ENCODE measurements at regions not wholly inside any gene's neighbourhood (a gene's known extent, or its start where the extent isn't known, plus 50 kb on each side); places are given as distances from the start of the nearest gene placed in this dataset.

- TF ChIP-seq, protein P1, sequence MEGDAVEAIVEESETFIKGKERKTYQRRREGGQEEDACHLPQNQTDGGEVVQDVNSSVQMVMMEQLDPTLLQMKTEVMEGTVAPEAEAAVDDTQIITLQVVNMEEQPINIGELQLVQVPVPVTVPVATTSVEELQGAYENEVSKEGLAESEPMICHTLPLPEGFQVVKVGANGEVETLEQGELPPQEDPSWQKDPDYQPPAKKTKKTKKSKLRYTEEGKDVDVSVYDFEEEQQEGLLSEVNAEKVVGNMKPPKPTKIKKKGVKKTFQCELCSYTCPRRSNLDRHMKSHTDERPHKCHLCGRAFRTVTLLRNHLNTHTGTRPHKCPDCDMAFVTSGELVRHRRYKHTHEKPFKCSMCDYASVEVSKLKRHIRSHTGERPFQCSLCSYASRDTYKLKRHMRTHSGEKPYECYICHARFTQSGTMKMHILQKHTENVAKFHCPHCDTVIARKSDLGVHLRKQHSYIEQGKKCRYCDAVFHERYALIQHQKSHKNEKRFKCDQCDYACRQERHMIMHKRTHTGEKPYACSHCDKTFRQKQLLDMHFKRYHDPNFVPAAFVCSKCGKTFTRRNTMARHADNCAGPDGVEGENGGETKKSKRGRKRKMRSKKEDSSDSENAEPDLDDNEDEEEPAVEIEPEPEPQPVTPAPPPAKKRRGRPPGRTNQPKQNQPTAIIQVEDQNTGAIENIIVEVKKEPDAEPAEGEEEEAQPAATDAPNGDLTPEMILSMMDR (IDR thresholded peaks at IDR 0.05) = no peak
- Histone ChIP-seq H4K20me1 (ENCODE audit: insufficient read depth, low read length) (no peaks in the 10 kb centered on the region), H3K27me3 (ENCODE audit: control insufficient read depth in 2 of 2, insufficient read depth in 2 of 2, low read length in 2 of 2) (no peaks in the 10 kb centered on the region), H3K36me3 (replicated peaks in 1 of 2; ENCODE audit: control insufficient read depth in 1 of 2, insufficient read depth in 2 of 2, low read length in 2 of 2) (no peaks in the 10 kb centered on the region), H3K4me1 (ENCODE audit: control insufficient read depth in 1 of 2, insufficient read depth in 2 of 2, low read length in 2 of 2) (no peaks in the 10 kb centered on the region), H3K9ac (ENCODE audit: insufficient read depth, low read length, poor library complexity, severe bottlenecking) (no peak overlapping the region), H3K9me3 (replicated peaks in 1 of 2; ENCODE audit: control insufficient read depth in 1 of 2, insufficient read depth in 1 of 2, low read length in 2 of 2) (no peaks in the 10 kb centered on the region), H3K4me2 (replicated peaks; ENCODE audit: extremely low read depth, low read length, poor library complexity, severe bottlenecking) (no peak overlapping the region), H3K79me2 (ENCODE audit: insufficient read depth, low read length) (no peaks in the 10 kb centered on the region), H3K27ac (ENCODE audit: low read depth in 1 of 2, low read length in 2 of 2) (no peak overlapping the region), H3K4me3 (replicated peaks in 1 of 3; ENCODE audit: low read depth in 2 of 3, low read length in 3 of 3) (no peak overlapping the region), H2AFZ (ENCODE audit: insufficient read depth, low read depth, low read length, poor library complexity, severe bottlenecking) (no peak overlapping the region)
- no peak overlapping the region for H3K27ac Mint-ChIP-seq
- no peak for DNase-seq
- H3K4me1 Mint-ChIP-seq = no peaks in the 10 kb centered on the region
- WGBS (ENCODE audit: insufficient coverage) = 97% methylated on average over 6 of the region's 7 CpGs
- intact Hi-C loops (cut with micrococcal nuclease) = no loop called here
- H3K36me3 Mint-ChIP-seq = no peaks in the 10 kb centered on the region
- H3K4me3 Mint-ChIP-seq = no peak overlapping the region
- H3K27me3 Mint-ChIP-seq (ENCODE audit: low read depth in 3 of 3) = no peaks in the 10 kb centered on the region
- peaks cover 0 to 6% (median 1%) of the 10 kb centered on the region in 7 donors for H3K9me3 Mint-ChIP-seq
These were observed 274.2 kb downstream of the SUDS3 start for GRCh38 chr12:118650586-118650960.

DNA sequence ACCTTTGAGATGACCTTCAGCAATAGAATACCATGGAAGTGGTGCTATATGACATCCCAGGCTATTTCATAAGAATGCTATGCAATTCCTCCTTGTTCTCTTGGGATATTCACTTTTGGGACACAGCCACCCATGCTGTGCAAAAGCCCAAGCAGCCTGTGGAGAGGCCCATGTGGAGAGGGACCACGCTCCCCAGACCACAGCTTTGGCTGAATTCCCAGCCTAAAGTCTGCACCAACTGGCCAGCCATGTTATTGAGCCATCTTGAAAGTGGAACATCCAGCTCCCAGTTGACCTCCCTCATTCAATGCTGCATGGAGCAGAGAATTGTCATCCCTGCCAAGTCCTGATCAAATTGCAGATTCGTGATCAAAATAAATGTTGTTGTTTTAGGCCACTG is 275.1 kb downstream of the SUDS3 start:
- Histone ChIP-seq H3K27me3 (ENCODE audit: control insufficient read depth in 2 of 2, insufficient read depth in 2 of 2, low read length in 2 of 2) (no peaks in the 10 kb centered on the region), H3K36me3 (replicated peaks in 1 of 2; ENCODE audit: control insufficient read depth in 1 of 2, insufficient read depth in 2 of 2, low read length in 2 of 2) (no peaks in the 10 kb centered on the region), H3K4me1 (ENCODE audit: control insufficient read depth in 1 of 2, insufficient read depth in 2 of 2, low read length in 2 of 2) (no peaks in the 10 kb centered on the region), H3K4me3 (replicated peaks in 1 of 3; ENCODE audit: low read depth in 2 of 3, low read length in 3 of 3) (no peak overlapping the region), H3K79me2 (ENCODE audit: insufficient read depth, low read length) (no peaks in the 10 kb centered on the region), H3K9me3 (replicated peaks in 1 of 2; ENCODE audit: control insufficient read depth in 1 of 2, insufficient read depth in 1 of 2, low read length in 2 of 2) (no peaks in the 10 kb centered on the region), H3K4me2 (replicated peaks; ENCODE audit: extremely low read depth, low read length, poor library complexity, severe bottlenecking) (no peak overlapping the region), H3K9ac (ENCODE audit: insufficient read depth, low read length, poor library complexity, severe bottlenecking) (no peak overlapping the region), H3K27ac (ENCODE audit: low read depth in 1 of 2, low read length in 2 of 2) (no peak overlapping the region), H4K20me1 (ENCODE audit: insufficient read depth, low read length) (no peaks in the 10 kb centered on the region), H2AFZ (ENCODE audit: insufficient read depth, low read depth, low read length, poor library complexity, severe bottlenecking) (no peak overlapping the region)
- no peak overlapping the region for H3K27ac Mint-ChIP-seq
- H3K36me3 Mint-ChIP-seq = no peaks in the 10 kb centered on the region
- no peak overlapping the region for H3K4me3 Mint-ChIP-seq
- H3K4me1 Mint-ChIP-seq = no peaks in the 10 kb centered on the region
- H3K27me3 Mint-ChIP-seq (ENCODE audit: low read depth in 3 of 3) = no peaks in the 10 kb centered on the region
- no peak for DNase-seq
- TF ChIP-seq, protein P1 (IDR thresholded peaks at IDR 0.05) = no peak
- H3K9me3 Mint-ChIP-seq = peaks cover 0 to 6% (median 1%) of the 10 kb centered on the region in 7 donors
- intact Hi-C loops (cut with micrococcal nuclease) = no loop called here
- 71% methylated on average over 2 of the region's 2 CpGs for WGBS (ENCODE audit: insufficient coverage)
